ENCODE measurements at regions not wholly inside any gene's neighbourhood (a gene's known extent, or its start where the extent isn't known, plus 50 kb on each side); places are given as distances from the start of the nearest gene placed in this dataset.

- H3K9me3 ChIP-seq (ENCODE audit: control insufficient read depth in 1 of 2, low read length in 2 of 2): no peaks in the 10 kb centered on the region
- H3K4me1 ChIP-seq (ENCODE audit: control insufficient read depth in 1 of 2, insufficient read depth in 2 of 2, low read length in 2 of 2): no peaks in the 10 kb centered on the region
- H3K27ac ChIP-seq (ENCODE audit: low read length): no peak overlapping the region
- no peaks in the 10 kb centered on the region for H3K36me3 ChIP-seq (ENCODE audit: control insufficient read depth in 1 of 2, insufficient read depth in 2 of 2, low read length in 2 of 2)
- no peak overlapping the region for H3K4me3 ChIP-seq (ENCODE audit: low read depth in 1 of 2, low read length in 2 of 2)
- H3K27me3 ChIP-seq (ENCODE audit: low read depth, low read length): no peaks in the 10 kb centered on the region
Observed at GRCh38 chr5:173770637-173771036, 117.5 kb upstream of the CPEB4 start.

GRCh38 chr5:173771121-173771724, 116.9 kb upstream of the CPEB4 start:
- H3K9me3 ChIP-seq (ENCODE audit: control insufficient read depth in 1 of 2, low read length in 2 of 2): no peaks in the 10 kb centered on the region
- H3K4me1 ChIP-seq (ENCODE audit: control insufficient read depth in 1 of 2, insufficient read depth in 2 of 2, low read length in 2 of 2): no peaks in the 10 kb centered on the region
- H3K4me3 ChIP-seq (ENCODE audit: low read depth in 1 of 2, low read length in 2 of 2): peak overlapping the region in 1 of 2 donors; percentile 33
- no peaks in the 10 kb centered on the region for H3K27me3 ChIP-seq (ENCODE audit: low read depth, low read length)
- H3K36me3 ChIP-seq (ENCODE audit: control insufficient read depth in 1 of 2, insufficient read depth in 2 of 2, low read length in 2 of 2): no peaks in the 10 kb centered on the region
- no peak overlapping the region for H3K27ac ChIP-seq (ENCODE audit: low read length)

- no peak overlapping the region for H3K4me3 ChIP-seq (ENCODE audit: low read depth in 1 of 2, low read length in 2 of 2)
- H3K9me3 ChIP-seq (ENCODE audit: control insufficient read depth in 1 of 2, low read length in 2 of 2): no peaks in the 10 kb centered on the region
- no peaks in the 10 kb centered on the region for H3K27me3 ChIP-seq (ENCODE audit: low read depth, low read length)
- peak overlapping the region; percentile 4 for H3K27ac ChIP-seq (ENCODE audit: low read length)
- no peaks in the 10 kb centered on the region for H3K36me3 ChIP-seq (ENCODE audit: control insufficient read depth in 1 of 2, insufficient read depth in 2 of 2, low read length in 2 of 2)
- H3K4me1 ChIP-seq (ENCODE audit: control insufficient read depth in 1 of 2, insufficient read depth in 2 of 2, low read length in 2 of 2): no peaks in the 10 kb centered on the region
Observed at GRCh38 chr5:173771725-173772383, 116.3 kb upstream of the CPEB4 start.

GRCh38 chr5:173772384-173773059, 115.6 kb upstream of the CPEB4 start:
- no peaks in the 10 kb centered on the region for H3K27me3 ChIP-seq (ENCODE audit: low read depth, low read length)
- H3K27ac ChIP-seq (ENCODE audit: low read length): peak overlapping the region; percentile 4
- H3K9me3 ChIP-seq (ENCODE audit: control insufficient read depth in 1 of 2, low read length in 2 of 2): no peaks in the 10 kb centered on the region
- no peaks in the 10 kb centered on the region for H3K36me3 ChIP-seq (ENCODE audit: control insufficient read depth in 1 of 2, insufficient read depth in 2 of 2, low read length in 2 of 2)
- H3K4me3 ChIP-seq (ENCODE audit: low read depth in 1 of 2, low read length in 2 of 2): no peak overlapping the region
- H3K4me1 ChIP-seq (ENCODE audit: control insufficient read depth in 1 of 2, insufficient read depth in 2 of 2, low read length in 2 of 2): no peaks in the 10 kb centered on the region

- no peak overlapping the region for H3K4me3 ChIP-seq (ENCODE audit: low read depth in 1 of 2, low read length in 2 of 2)
- H3K27me3 ChIP-seq (ENCODE audit: low read depth, low read length): no peaks in the 10 kb centered on the region
- H3K9me3 ChIP-seq (ENCODE audit: control insufficient read depth in 1 of 2, low read length in 2 of 2): no peaks in the 10 kb centered on the region
- no peaks in the 10 kb centered on the region for H3K36me3 ChIP-seq (ENCODE audit: control insufficient read depth in 1 of 2, insufficient read depth in 2 of 2, low read length in 2 of 2)
- no peaks in the 10 kb centered on the region for H3K4me1 ChIP-seq (ENCODE audit: control insufficient read depth in 1 of 2, insufficient read depth in 2 of 2, low read length in 2 of 2)
- H3K27ac ChIP-seq (ENCODE audit: low read length): no peak overlapping the region
Observed at GRCh38 chr5:173774271-173774761, 113.8 kb upstream of the CPEB4 start.

- Histone ChIP-seq H3K36me3 (ENCODE audit: control insufficient read depth in 1 of 2, insufficient read depth in 2 of 2, low read length in 2 of 2) (no peaks in the 10 kb centered on the region), H3K4me3 (ENCODE audit: low read depth in 1 of 2, low read length in 2 of 2) (no peak overlapping the region), H3K4me1 (ENCODE audit: control insufficient read depth in 1 of 2, insufficient read depth in 2 of 2, low read length in 2 of 2) (no peaks in the 10 kb centered on the region), H3K9me3 (ENCODE audit: control insufficient read depth in 1 of 2, low read length in 2 of 2) (no peaks in the 10 kb centered on the region), H3K27me3 (ENCODE audit: low read depth, low read length) (no peaks in the 10 kb centered on the region), H3K27ac (ENCODE audit: low read length) (no peak overlapping the region)
Observed at GRCh38 chr5:173775261-173776197, 112.6 kb upstream of the CPEB4 start.

- H3K27ac ChIP-seq (ENCODE audit: low read length): no peak overlapping the region
- no peaks in the 10 kb centered on the region for H3K27me3 ChIP-seq (ENCODE audit: low read depth, low read length)
- no peak overlapping the region for H3K4me3 ChIP-seq (ENCODE audit: low read depth in 1 of 2, low read length in 2 of 2)
- H3K36me3 ChIP-seq (ENCODE audit: control insufficient read depth in 1 of 2, insufficient read depth in 2 of 2, low read length in 2 of 2): no peaks in the 10 kb centered on the region
- no peaks in the 10 kb centered on the region for H3K9me3 ChIP-seq (ENCODE audit: control insufficient read depth in 1 of 2, low read length in 2 of 2)
- peaks cover 0 to 5% of the 10 kb centered on the region in 2 donors for H3K4me1 ChIP-seq (ENCODE audit: control insufficient read depth in 1 of 2, insufficient read depth in 2 of 2, low read length in 2 of 2)
Observed at GRCh38 chr5:173777149-173777548, 111.0 kb upstream of the CPEB4 start.

- Histone ChIP-seq H3K27ac (ENCODE audit: low read length) (no peak overlapping the region), H3K4me1 (ENCODE audit: control insufficient read depth in 1 of 2, insufficient read depth in 2 of 2, low read length in 2 of 2) (peaks cover 0 to 8% of the 10 kb centered on the region in 2 donors), H3K27me3 (ENCODE audit: low read depth, low read length) (no peaks in the 10 kb centered on the region), H3K9me3 (ENCODE audit: control insufficient read depth in 1 of 2, low read length in 2 of 2) (no peaks in the 10 kb centered on the region), H3K36me3 (ENCODE audit: control insufficient read depth in 1 of 2, insufficient read depth in 2 of 2, low read length in 2 of 2) (no peaks in the 10 kb centered on the region), H3K4me3 (ENCODE audit: low read depth in 1 of 2, low read length in 2 of 2) (no peak overlapping the region)
Observed at GRCh38 chr5:173777674-173778073, 110.5 kb upstream of the CPEB4 start.

GRCh38 chr5:173778152-173778782, 109.9 kb upstream of the CPEB4 start:
- H3K36me3 ChIP-seq (ENCODE audit: control insufficient read depth in 1 of 2, insufficient read depth in 2 of 2, low read length in 2 of 2): no peaks in the 10 kb centered on the region
- no peak overlapping the region for H3K4me3 ChIP-seq (ENCODE audit: low read depth in 1 of 2, low read length in 2 of 2)
- H3K27me3 ChIP-seq (ENCODE audit: low read depth, low read length): no peaks in the 10 kb centered on the region
- peak overlapping the region; percentile 27 for H3K27ac ChIP-seq (ENCODE audit: low read length)
- peaks cover 0 to 8% of the 10 kb centered on the region in 2 donors for H3K4me1 ChIP-seq (ENCODE audit: control insufficient read depth in 1 of 2, insufficient read depth in 2 of 2, low read length in 2 of 2)
- H3K9me3 ChIP-seq (ENCODE audit: control insufficient read depth in 1 of 2, low read length in 2 of 2): no peaks in the 10 kb centered on the region

- H3K27ac ChIP-seq (ENCODE audit: low read length): peak overlapping the region; percentile 21
- H3K36me3 ChIP-seq (ENCODE audit: control insufficient read depth in 1 of 2, insufficient read depth in 2 of 2, low read length in 2 of 2): no peaks in the 10 kb centered on the region
- H3K4me1 ChIP-seq (ENCODE audit: control insufficient read depth in 1 of 2, insufficient read depth in 2 of 2, low read length in 2 of 2): peaks cover 0 to 8% of the 10 kb centered on the region in 2 donors
- H3K27me3 ChIP-seq (ENCODE audit: low read depth, low read length): no peaks in the 10 kb centered on the region
- H3K9me3 ChIP-seq (ENCODE audit: control insufficient read depth in 1 of 2, low read length in 2 of 2): no peaks in the 10 kb centered on the region
- no peak overlapping the region for H3K4me3 ChIP-seq (ENCODE audit: low read depth in 1 of 2, low read length in 2 of 2)
Observed at GRCh38 chr5:173778784-173779304, 109.3 kb upstream of the CPEB4 start.

Data from muscle layer of duodenum (tissue), 2 donors.